ENCODE measurements at regions not wholly inside any gene's neighbourhood (a gene's known extent, or its start where the extent isn't known, plus 50 kb on each side); places are given as distances from the start of the nearest gene placed in this dataset.
A peak's percentile ranks its signal among the peaks of the same experiment; 100 is the strongest.

DNA sequence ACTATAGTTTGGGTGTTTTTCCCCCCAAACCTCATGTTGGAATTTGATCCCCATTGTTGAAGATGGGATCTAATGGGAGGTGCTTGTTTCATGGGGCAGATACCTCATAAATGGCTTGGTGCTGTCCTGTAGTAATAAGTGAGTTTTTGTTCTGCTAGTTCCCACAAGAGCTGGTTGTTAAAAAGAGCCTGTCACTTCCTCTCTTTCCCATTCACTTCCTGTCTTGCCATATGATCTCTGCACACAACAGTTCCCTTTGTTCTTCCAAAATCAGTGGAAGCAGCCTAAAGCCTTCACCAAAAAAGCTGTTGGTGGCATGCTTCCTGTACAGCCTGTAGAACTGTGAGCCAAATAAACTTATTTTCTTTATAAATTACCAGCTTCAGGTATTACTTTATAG is 768.2 kb upstream of the VRK2 start:
- Histone ChIP-seq H3K27me3 (ENCODE audit: control insufficient read depth, insufficient read depth, low read length) (no peaks in the 10 kb centered on the region), H3K4me3 (ENCODE audit: low read depth, low read length) (no peak overlapping the region), H3K36me3 (ENCODE audit: control insufficient read depth, insufficient read depth, low read length) (no peaks in the 10 kb centered on the region), H3K9me3 (ENCODE audit: control insufficient read depth, insufficient read depth, low read length) (peaks cover 2% of the 10 kb centered on the region), H3K27ac (ENCODE audit: low read depth, low read length) (no peak overlapping the region), H3K4me1 (ENCODE audit: control insufficient read depth, insufficient read depth, low read length) (no peaks in the 10 kb centered on the region)
- DNase-seq (ENCODE audit: low read depth in 4 of 6, low spot score in 6 of 6) = no peak

- no peaks in the 10 kb centered on the region for H3K9me3 ChIP-seq (ENCODE audit: control insufficient read depth, insufficient read depth, low read length)
- no peak overlapping the region for H3K4me3 ChIP-seq (ENCODE audit: low read depth, low read length)
- no peak overlapping the region for H3K27ac ChIP-seq (ENCODE audit: low read depth, low read length)
- WGBS (ENCODE audit: insufficient coverage) = no CpG with 5 or more reads among the region's 2 CpGs
- no peaks in the 10 kb centered on the region for H3K4me1 ChIP-seq (ENCODE audit: control insufficient read depth, insufficient read depth, low read length)
- no peaks in the 10 kb centered on the region for H3K36me3 ChIP-seq (ENCODE audit: control insufficient read depth, insufficient read depth, low read length)
- peak in 1 of 6 donors; percentile 4 for DNase-seq (ENCODE audit: low read depth in 4 of 6, low spot score in 6 of 6)
- H3K27me3 ChIP-seq (ENCODE audit: control insufficient read depth, insufficient read depth, low read length) = no peaks in the 10 kb centered on the region
Observed at GRCh38 chr2:57291209-57291608, 755.4 kb upstream of the VRK2 start.

DNA sequence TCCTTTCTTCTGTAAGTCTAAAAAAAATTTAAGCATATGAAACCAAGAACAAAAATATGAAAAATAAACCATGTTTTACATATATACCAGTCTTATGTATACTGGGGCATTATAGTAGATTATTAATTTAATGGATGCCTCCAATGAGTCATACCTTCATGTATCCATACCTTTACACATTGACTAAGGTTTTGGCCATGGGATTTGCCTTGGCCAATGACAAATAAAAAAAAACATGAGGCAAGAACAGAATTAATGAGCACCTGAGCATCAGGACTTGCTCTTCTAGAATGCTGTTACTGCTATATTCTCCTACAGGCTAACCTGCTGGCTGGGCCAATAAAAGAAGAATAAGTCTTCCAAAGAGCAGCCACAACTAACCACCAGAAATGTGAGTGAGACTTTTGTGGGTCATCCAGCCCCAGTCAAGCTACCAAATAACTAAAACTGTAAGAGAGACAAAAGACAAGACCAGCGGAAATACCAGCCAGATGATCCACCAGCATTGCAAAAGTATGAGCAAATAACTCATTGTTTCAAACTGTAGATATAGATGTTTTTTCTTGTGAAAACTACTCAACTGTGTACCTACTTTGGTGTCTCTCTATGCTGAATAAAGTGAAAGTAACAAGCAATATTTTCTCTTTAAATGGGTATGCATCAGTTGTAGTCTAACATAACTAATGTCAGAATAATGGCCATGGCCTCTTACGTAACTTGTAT is 749.6 kb upstream of the VRK2 start:
- Histone ChIP-seq H3K36me3 (ENCODE audit: control insufficient read depth, insufficient read depth, low read length) (no peaks in the 10 kb centered on the region), H3K9me3 (ENCODE audit: control insufficient read depth, insufficient read depth, low read length) (no peaks in the 10 kb centered on the region), H3K27ac (ENCODE audit: low read depth, low read length) (no peak overlapping the region), H3K4me3 (ENCODE audit: low read depth, low read length) (no peak overlapping the region), H3K4me1 (ENCODE audit: control insufficient read depth, insufficient read depth, low read length) (no peaks in the 10 kb centered on the region), H3K27me3 (ENCODE audit: control insufficient read depth, insufficient read depth, low read length) (no peaks in the 10 kb centered on the region)
- no peak for DNase-seq (ENCODE audit: low read depth in 4 of 6, low spot score in 6 of 6)
- no CpG with 5 or more reads among the region's 2 CpGs for WGBS (ENCODE audit: insufficient coverage)

DNA sequence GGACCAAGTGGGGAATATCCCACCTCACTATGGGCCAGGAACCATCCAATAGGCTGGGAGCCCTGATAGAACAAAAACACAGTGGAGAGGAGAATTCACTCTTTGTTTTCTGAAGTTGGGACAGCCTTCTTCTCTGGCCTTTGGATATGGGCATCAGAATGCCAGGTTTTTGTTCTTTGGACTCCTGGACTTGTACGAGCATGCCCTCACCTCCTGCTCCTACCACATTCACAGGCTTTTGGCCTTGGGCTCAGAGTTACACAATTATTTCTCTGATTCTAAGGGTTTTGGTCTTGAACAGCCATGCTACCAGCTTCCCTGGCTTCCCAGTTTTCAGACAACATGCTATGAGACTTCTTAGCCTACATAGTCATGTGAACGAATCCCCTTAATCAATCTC is 732.9 kb upstream of the VRK2 start:
- H3K27me3 ChIP-seq (ENCODE audit: control insufficient read depth, insufficient read depth, low read length) = no peaks in the 10 kb centered on the region
- no peak overlapping the region for H3K4me3 ChIP-seq (ENCODE audit: low read depth, low read length)
- no peaks in the 10 kb centered on the region for H3K4me1 ChIP-seq (ENCODE audit: control insufficient read depth, insufficient read depth, low read length)
- no CpG with 5 or more reads among the region's 2 CpGs for WGBS (ENCODE audit: insufficient coverage)
- no peak overlapping the region for H3K27ac ChIP-seq (ENCODE audit: low read depth, low read length)
- no peak for DNase-seq (ENCODE audit: low read depth in 4 of 6, low spot score in 6 of 6)
- H3K36me3 ChIP-seq (ENCODE audit: control insufficient read depth, insufficient read depth, low read length) = no peaks in the 10 kb centered on the region
- no peaks in the 10 kb centered on the region for H3K9me3 ChIP-seq (ENCODE audit: control insufficient read depth, insufficient read depth, low read length)

DNA sequence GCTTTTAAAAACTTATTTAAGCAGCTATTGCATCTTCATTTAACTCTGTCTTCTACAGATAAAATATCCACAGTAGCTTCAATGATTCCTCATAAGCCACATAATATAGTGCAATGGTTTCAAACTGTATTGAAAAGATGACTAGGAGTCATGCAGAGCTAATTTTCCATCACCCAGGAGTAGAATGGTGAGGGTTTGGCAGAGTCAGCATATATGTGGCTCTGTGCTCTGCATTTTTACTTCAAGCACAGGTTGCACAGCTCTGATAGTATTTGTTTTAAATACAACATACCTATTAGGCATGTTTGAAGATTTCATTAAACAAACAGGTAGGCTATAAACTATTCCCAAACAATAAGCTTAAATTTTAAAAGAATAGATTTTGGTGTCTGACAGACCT is 731.9 kb upstream of the VRK2 start:
- Histone ChIP-seq H3K27me3 (ENCODE audit: control insufficient read depth, insufficient read depth, low read length) (no peaks in the 10 kb centered on the region), H3K4me1 (ENCODE audit: control insufficient read depth, insufficient read depth, low read length) (no peaks in the 10 kb centered on the region), H3K27ac (ENCODE audit: low read depth, low read length) (no peak overlapping the region), H3K36me3 (ENCODE audit: control insufficient read depth, insufficient read depth, low read length) (no peaks in the 10 kb centered on the region), H3K9me3 (ENCODE audit: control insufficient read depth, insufficient read depth, low read length) (no peaks in the 10 kb centered on the region), H3K4me3 (ENCODE audit: low read depth, low read length) (no peak overlapping the region)
- peak in 1 of 6 donors; percentile 51 for DNase-seq (ENCODE audit: low read depth in 4 of 6, low spot score in 6 of 6)

DNA sequence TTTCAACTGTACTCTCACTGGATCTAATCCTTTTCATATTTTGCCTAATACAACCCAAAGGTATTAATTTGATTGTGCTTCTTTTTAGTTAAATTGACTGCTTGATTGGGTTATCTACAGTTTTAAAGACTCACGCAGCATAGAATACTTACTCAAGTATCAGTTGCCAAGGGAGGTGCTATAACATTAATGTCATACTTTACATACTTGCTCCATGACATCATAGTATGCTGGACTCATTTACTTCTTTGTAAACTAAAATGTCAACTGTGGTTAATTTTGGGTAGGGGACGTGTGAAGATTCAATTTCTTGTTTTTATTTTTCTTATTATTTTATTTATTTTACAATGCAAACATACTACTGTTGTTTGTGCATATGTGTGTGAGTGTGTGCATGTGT is 716.2 kb upstream of the VRK2 start:
- Histone ChIP-seq H3K36me3 (ENCODE audit: control insufficient read depth, insufficient read depth, low read length) (no peaks in the 10 kb centered on the region), H3K27me3 (ENCODE audit: control insufficient read depth, insufficient read depth, low read length) (no peaks in the 10 kb centered on the region), H3K4me3 (ENCODE audit: low read depth, low read length) (no peak overlapping the region), H3K4me1 (ENCODE audit: control insufficient read depth, insufficient read depth, low read length) (no peaks in the 10 kb centered on the region), H3K9me3 (ENCODE audit: control insufficient read depth, insufficient read depth, low read length) (no peaks in the 10 kb centered on the region), H3K27ac (ENCODE audit: low read depth, low read length) (no peak overlapping the region)
- no CpG with 5 or more reads among the region's 2 CpGs for WGBS (ENCODE audit: insufficient coverage)
- DNase-seq (ENCODE audit: low read depth in 4 of 6, low spot score in 6 of 6) = no peak

- DNase-seq (ENCODE audit: low read depth in 4 of 6, low spot score in 6 of 6) = no peak
- Histone ChIP-seq H3K27me3 (ENCODE audit: control insufficient read depth, insufficient read depth, low read length) (no peaks in the 10 kb centered on the region), H3K9me3 (ENCODE audit: control insufficient read depth, insufficient read depth, low read length) (no peaks in the 10 kb centered on the region), H3K27ac (ENCODE audit: low read depth, low read length) (no peak overlapping the region), H3K4me1 (ENCODE audit: control insufficient read depth, insufficient read depth, low read length) (no peaks in the 10 kb centered on the region), H3K36me3 (ENCODE audit: control insufficient read depth, insufficient read depth, low read length) (no peaks in the 10 kb centered on the region), H3K4me3 (ENCODE audit: low read depth, low read length) (no peak overlapping the region)
- no CpG with 5 or more reads among the region's 1 CpG for WGBS (ENCODE audit: insufficient coverage)
Observed at GRCh38 chr2:57333221-57333620, 713.4 kb upstream of the VRK2 start.

DNA sequence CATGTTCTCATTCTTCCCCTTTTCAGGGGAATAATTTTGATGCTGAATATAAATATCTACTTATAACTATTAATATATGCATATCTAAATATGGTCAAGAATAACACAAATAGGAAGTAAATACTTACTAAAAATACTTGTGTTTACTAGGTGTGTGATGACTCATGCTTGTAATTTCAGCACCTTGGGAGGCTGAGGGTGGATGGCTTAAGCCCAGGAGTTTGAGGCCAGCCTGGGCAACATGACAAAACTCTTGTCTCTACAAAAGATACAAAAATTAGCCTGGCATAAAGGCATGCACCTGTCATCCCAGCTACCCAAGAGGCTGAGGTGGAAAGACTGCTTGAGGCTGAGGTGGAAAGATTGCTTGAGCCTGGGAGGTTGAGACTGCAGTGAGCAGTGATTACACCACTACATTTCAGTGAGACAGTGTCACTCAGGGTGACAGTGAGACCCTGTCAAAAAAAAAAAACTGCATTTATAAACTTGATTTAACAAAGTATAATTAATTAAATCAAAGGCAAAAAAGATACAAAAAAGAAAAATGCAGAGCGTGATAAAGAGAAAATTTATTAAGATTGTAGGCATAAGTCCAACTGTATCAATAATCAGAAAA is 703.1 kb upstream of the VRK2 start:
- DNase-seq (ENCODE audit: low read depth in 4 of 6, low spot score in 6 of 6) = no peak
- Histone ChIP-seq H3K27ac (ENCODE audit: low read depth, low read length) (no peak overlapping the region), H3K4me1 (ENCODE audit: control insufficient read depth, insufficient read depth, low read length) (no peaks in the 10 kb centered on the region), H3K36me3 (ENCODE audit: control insufficient read depth, insufficient read depth, low read length) (no peaks in the 10 kb centered on the region), H3K9me3 (ENCODE audit: control insufficient read depth, insufficient read depth, low read length) (peaks cover 6% of the 10 kb centered on the region), H3K27me3 (ENCODE audit: control insufficient read depth, insufficient read depth, low read length) (no peaks in the 10 kb centered on the region), H3K4me3 (ENCODE audit: low read depth, low read length) (no peak overlapping the region)
- WGBS (ENCODE audit: insufficient coverage) = no CpG with 5 or more reads among the region's 1 CpG

DNA sequence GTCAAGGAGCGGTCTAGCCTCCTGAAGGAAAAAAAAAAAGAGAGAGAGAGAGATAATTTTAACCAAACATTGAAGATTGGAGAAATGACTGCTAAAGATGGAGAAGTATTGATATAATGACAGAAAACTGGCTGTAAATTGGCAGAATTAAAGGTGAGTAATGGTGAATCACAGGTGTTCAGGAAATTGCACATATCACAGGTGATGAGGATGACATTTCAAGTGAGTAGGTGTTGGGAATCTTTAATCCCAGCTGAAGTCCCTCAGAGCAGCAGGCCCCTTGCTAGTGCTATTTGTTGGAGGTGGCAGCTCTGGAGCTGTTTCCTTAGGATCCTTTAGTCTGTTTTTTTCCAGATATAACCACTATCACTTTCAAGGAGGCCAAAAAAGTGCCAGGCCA is 678.4 kb upstream of the VRK2 start:
- no peaks in the 10 kb centered on the region for H3K27me3 ChIP-seq (ENCODE audit: control insufficient read depth, insufficient read depth, low read length)
- no peaks in the 10 kb centered on the region for H3K4me1 ChIP-seq (ENCODE audit: control insufficient read depth, insufficient read depth, low read length)
- no peaks in the 10 kb centered on the region for H3K36me3 ChIP-seq (ENCODE audit: control insufficient read depth, insufficient read depth, low read length)
- no CpG with 5 or more reads among the region's 1 CpG for WGBS (ENCODE audit: insufficient coverage)
- no peak overlapping the region for H3K27ac ChIP-seq (ENCODE audit: low read depth, low read length)
- no peak for DNase-seq (ENCODE audit: low read depth in 4 of 6, low spot score in 6 of 6)
- no peaks in the 10 kb centered on the region for H3K9me3 ChIP-seq (ENCODE audit: control insufficient read depth, insufficient read depth, low read length)
- no peak overlapping the region for H3K4me3 ChIP-seq (ENCODE audit: low read depth, low read length)

DNA sequence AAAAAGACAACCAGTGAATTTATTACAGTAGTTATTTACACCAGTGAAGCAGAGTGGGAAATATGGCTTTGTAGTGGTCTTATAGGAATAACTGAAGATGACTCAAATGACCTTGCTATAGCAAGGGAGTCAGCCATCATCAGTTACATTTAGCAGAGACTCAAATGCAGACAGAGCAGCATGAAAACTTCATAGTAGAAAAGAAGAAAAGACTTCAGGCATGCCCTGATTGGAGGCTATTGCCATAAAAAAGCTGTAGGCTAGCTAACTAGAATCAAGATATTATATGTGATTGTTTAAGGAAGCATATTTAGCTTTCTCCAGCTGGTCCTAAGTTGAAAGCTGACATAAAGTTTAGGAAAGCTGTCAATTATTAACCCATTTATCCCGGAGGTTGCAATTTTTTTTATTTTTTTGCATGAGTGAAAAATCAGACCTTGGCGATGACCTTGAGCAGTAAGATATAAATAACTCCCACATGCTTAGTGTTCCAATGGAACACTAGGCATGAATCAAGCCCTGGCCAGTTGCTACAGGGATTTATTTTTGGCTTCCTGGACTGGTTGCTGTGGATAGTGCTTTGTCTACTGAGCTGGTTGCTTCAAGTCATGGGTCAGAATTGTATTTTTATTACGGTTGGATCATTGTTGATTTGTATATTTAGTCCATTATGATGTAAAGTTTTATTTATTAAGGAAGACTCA is 675.6 kb upstream of the VRK2 start:
- H3K27ac ChIP-seq (ENCODE audit: low read depth, low read length) = no peak overlapping the region
- no peaks in the 10 kb centered on the region for H3K36me3 ChIP-seq (ENCODE audit: control insufficient read depth, insufficient read depth, low read length)
- no peaks in the 10 kb centered on the region for H3K4me1 ChIP-seq (ENCODE audit: control insufficient read depth, insufficient read depth, low read length)
- H3K4me3 ChIP-seq (ENCODE audit: low read depth, low read length) = no peak overlapping the region
- no peaks in the 10 kb centered on the region for H3K9me3 ChIP-seq (ENCODE audit: control insufficient read depth, insufficient read depth, low read length)
- no CpG with 5 or more reads among the region's 3 CpGs for WGBS (ENCODE audit: insufficient coverage)
- H3K27me3 ChIP-seq (ENCODE audit: control insufficient read depth, insufficient read depth, low read length) = no peaks in the 10 kb centered on the region
- peak in 2 of 6 donors; percentile 4 to 7 for DNase-seq (ENCODE audit: low read depth in 4 of 6, low spot score in 6 of 6)

All from spinal cord (tissue), 9 donors.